H1 (cell line): ENCODE measurements at regions not wholly inside any gene's neighbourhood (a gene's known extent, or its start where the extent isn't known, plus 50 kb on each side); places are given as distances from the start of the nearest gene placed in this dataset.

Experiments
- CTCF ChIA-PET: fragments of 300-600 bp; sonication (Branson Sonifier 250); formaldehyde crosslinking; loops from one replicate; lab custom pipeline; 2021; ENCODE audit not compliant: partially characterized antibody; lab: Charles Lee
- POLR2A ChIA-PET: fragments of 300-600 bp; sonication (Branson Sonifier 250); formaldehyde crosslinking; loops from one replicate; lab custom pipeline; 2021; ENCODE audit warnings: inconsistent platforms; ENCODE audit not compliant: partially characterized antibody; lab: Charles Lee
- DNase-seq, 2 experiments: peaks; one replicate each; pipeline versions ENCODE4 v3.0.0 to v3.0.0-alpha.2; 2010 to 2022; ENCODE audit warnings: low spot score in 2 of 2, low read depth in 1 of 2, mixed read lengths in 1 of 2
- FAIRE-seq: peaks from 2 replicates; lab custom pipeline; 2011; peaks lifted over from hg19 to GRCh38; lab: Jason Lieb, UNC
- H2AFZ ChIP-seq: 2 replicates; pipeline ENCODE4 v1.8.1; 2012; ENCODE audit warnings: low read length, inconsistent platforms
- H2AK5ac ChIP-seq: 2 replicates; pipeline ENCODE4 v1.6.1; 2013; ENCODE audit warnings: low read depth, low read length
- H2BK120ac ChIP-seq: replicated peaks from 2 replicates; pipeline ENCODE3; 2013; ENCODE audit warnings: low read depth, low read length, inconsistent platforms
- H2BK12ac ChIP-seq: 2 replicates; pipeline ENCODE4 v1.6.1; 2013; ENCODE audit warnings: low read depth, low read length
- H2BK15ac ChIP-seq: 2 replicates; pipeline ENCODE4 v1.6.1; 2013; ENCODE audit warnings: low read length
- H2BK20ac ChIP-seq: 2 replicates; pipeline ENCODE4 v1.6.1; 2013; ENCODE audit warnings: low read length
- H2BK5ac ChIP-seq: 2 replicates; pipeline ENCODE4 v1.6.1; 2013; ENCODE audit warnings: low read depth, low read length
- H3K14ac ChIP-seq: 2 replicates; pipeline ENCODE4 v1.6.1; 2013; ENCODE audit warnings: inconsistent platforms; ENCODE audit not compliant: insufficient read length
- H3K18ac ChIP-seq: 2 replicates; pipeline ENCODE4 v1.6.1; 2013; ENCODE audit warnings: low read length; ENCODE audit errors: extremely low read depth
- H3K23ac ChIP-seq: 2 replicates; pipeline ENCODE4 v1.6.1; 2013; ENCODE audit warnings: inconsistent platforms; ENCODE audit not compliant: insufficient read length
- H3K23me2 ChIP-seq: 2 replicates; pipeline ENCODE4 v1.6.1; 2013; ENCODE audit warnings: low read depth, low read length
- H3K27ac ChIP-seq: 2 replicates; pipeline ENCODE4 v1.6.1; 2011; ENCODE audit warnings: low read depth, low read length, inconsistent platforms
- H3K27me3 ChIP-seq, 4 experiments: replicated peaks in 1 of 4; 1 replicate in 1 of 4; 2 replicates in 3 of 4; pipeline versions ENCODE4 v1.6.1 to v1.8.1; 2011 to 2013; ENCODE audit warnings: low read length in 3 of 4, mild to moderate bottlenecking in 3 of 4, inconsistent platforms in 2 of 4, mixed read lengths in 2 of 4, moderate library complexity in 1 of 4; ENCODE audit not compliant: control insufficient read depth in 3 of 4, insufficient read depth in 3 of 4; ENCODE audit errors: extremely low read depth in 1 of 4
- H3K36me3 ChIP-seq, 4 experiments: 2 replicates each; pipeline versions ENCODE4 v1.6.1 to v1.8.1; 2011 to 2013; ENCODE audit warnings: mild to moderate bottlenecking in 4 of 4, low read length in 3 of 4, moderate library complexity in 2 of 4, control low read depth in 1 of 4, inconsistent platforms in 1 of 4; ENCODE audit not compliant: insufficient read depth in 4 of 4, control insufficient read depth in 2 of 4
- H3K4ac ChIP-seq: replicated peaks from 2 replicates; pipeline ENCODE3; 2013; ENCODE audit warnings: low read length, low read depth, mixed read lengths, inconsistent platforms; ENCODE audit not compliant: insufficient read length
- H3K4me1 ChIP-seq, 4 experiments: replicated peaks in 1 of 4; 1 replicate in 1 of 4; 2 replicates in 3 of 4; pipeline versions ENCODE4 v1.6.1 to v1.8.1; 2011 to 2013; ENCODE audit warnings: low read length in 3 of 4, inconsistent platforms in 2 of 4, mixed read lengths in 1 of 4; ENCODE audit not compliant: insufficient read depth in 4 of 4, control insufficient read depth in 3 of 4
- H3K4me2 ChIP-seq, 2 experiments: 2 replicates each; pipeline versions ENCODE4 v1.6.1 to v1.8.1; 2011 to 2013; ENCODE audit warnings: low read depth in 2 of 2, low read length in 2 of 2, control low read depth in 1 of 2, inconsistent platforms in 1 of 2, mild to moderate bottlenecking in 1 of 2; ENCODE audit not compliant: insufficient read depth in 1 of 2
- H3K4me3 ChIP-seq, 4 experiments: fragments of 200-600, 300-600 bp in 1 of 4; sonication (generic), shearing (Covaris generic), sonication (Bioruptor Twin) in 1 of 4; 2 replicates each; pipeline versions ENCODE4 v1.5.1 to v1.8.1; 2011 to 2016; ENCODE audit warnings: low read length in 4 of 4, low read depth in 3 of 4, control low read depth in 2 of 4, inconsistent platforms in 2 of 4, mild to moderate bottlenecking in 2 of 4, mixed read lengths in 1 of 4, moderate library complexity in 1 of 4; ENCODE audit not compliant: insufficient read depth in 2 of 4; ENCODE audit errors: extremely low read depth in 1 of 4
- H3K56ac ChIP-seq: replicated peaks from 2 replicates; pipeline ENCODE3; 2013; ENCODE audit warnings: low read depth, mild to moderate bottlenecking, mixed read lengths, low read length, inconsistent platforms; ENCODE audit not compliant: insufficient read length
- H3K79me1 ChIP-seq: 2 replicates; pipeline ENCODE4 v1.6.1; 2013; ENCODE audit warnings: low read depth, low read length, control low read depth
- H3K79me2 ChIP-seq, 2 experiments: 2 replicates each; pipeline versions ENCODE4 v1.6.1 to v1.8.1; 2012 to 2013; ENCODE audit warnings: low read length in 2 of 2, mild to moderate bottlenecking in 2 of 2, inconsistent platforms in 1 of 2; ENCODE audit not compliant: insufficient read depth in 2 of 2, control insufficient read depth in 1 of 2
- H3K9ac ChIP-seq, 4 experiments: replicated peaks in 1 of 4; 1 replicate in 1 of 4; 2 replicates in 3 of 4; pipeline versions ENCODE4 v1.6.1 to v1.8.1; 2011 to 2013; ENCODE audit warnings: low read depth in 3 of 4, low read length in 3 of 4, control low read depth in 2 of 4, mild to moderate bottlenecking in 2 of 4, moderate library complexity in 2 of 4, inconsistent platforms in 1 of 4; ENCODE audit errors: extremely low read depth in 1 of 4
- H3K9me3 ChIP-seq, 2 experiments: 2 replicates each; pipeline versions ENCODE4 v1.6.1 to v1.8.1; 2012 to 2013; ENCODE audit warnings: mild to moderate bottlenecking in 2 of 2, moderate library complexity in 2 of 2, control low read depth in 1 of 2, inconsistent platforms in 1 of 2, low read depth in 1 of 2, low read length in 1 of 2, mixed read lengths in 1 of 2; ENCODE audit not compliant: insufficient read depth in 2 of 2
- H4K20me1 ChIP-seq, 2 experiments: replicated peaks in 1 of 2; 2 replicates each; pipeline versions ENCODE3 to v1.8.1; 2011 to 2013; ENCODE audit warnings: inconsistent platforms in 2 of 2, low read length in 2 of 2, mild to moderate bottlenecking in 1 of 2; ENCODE audit not compliant: insufficient read depth in 2 of 2, control insufficient read depth in 1 of 2
- H4K5ac ChIP-seq: 2 replicates; pipeline ENCODE4 v1.6.1; 2013; ENCODE audit warnings: low read length, low read depth, mixed read lengths, inconsistent platforms; ENCODE audit not compliant: insufficient read length
- H4K8ac ChIP-seq: 2 replicates; pipeline ENCODE4 v1.8.0; 2013; ENCODE audit warnings: mild to moderate bottlenecking, moderate library complexity, low read length, inconsistent platforms; ENCODE audit not compliant: insufficient read depth; ENCODE audit errors: extremely low read depth
- H4K91ac ChIP-seq: replicated peaks from 2 replicates; pipeline ENCODE3; 2013; ENCODE audit warnings: low read length, mixed read lengths, inconsistent platforms; ENCODE audit not compliant: insufficient read length
- ATF2 ChIP-seq: IDR thresholded peaks from 2 replicates; pipeline ENCODE4 v1.6.1; 2012; ENCODE audit warnings: low read length, inconsistent platforms
- ATF3 ChIP-seq: IDR thresholded peaks from 2 replicates; pipeline ENCODE4 v1.6.1; 2011; ENCODE audit warnings: low read depth, mild to moderate bottlenecking, low read length; ENCODE audit not compliant: insufficient read depth
- CBX5 ChIP-seq: fragments of 300-800, 300-1000 bp; sonication (generic); IDR thresholded peaks from 2 replicates; pipeline ENCODE4 v1.7.1; 2016; ENCODE audit warnings: antibody characterized with exemption, low read length, low read depth
- CTBP2 ChIP-seq: IDR thresholded peaks from 2 replicates; pipeline ENCODE4 v1.7.0; 2011; ENCODE audit warnings: borderline replicate concordance, mild to moderate bottlenecking, moderate library complexity, mixed read lengths, low read length; ENCODE audit not compliant: insufficient read depth, insufficient read length
- HDAC6 ChIP-seq: IDR thresholded peaks from one replicate; pipeline ENCODE4 v1.7.1; 2012; ENCODE audit warnings: low read depth, mild to moderate bottlenecking, inconsistent platforms, low read length, moderate library complexity
- JUN ChIP-seq: IDR thresholded peaks from 2 replicates; pipeline ENCODE4 v1.6.1; 2011; ENCODE audit warnings: low read depth, mild to moderate bottlenecking, improper control_type of control experiment, low read length
- POLR2A ChIP-seq, 2 experiments: IDR thresholded peaks; 1 replicate in 1 of 2; 2 replicates in 1 of 2; pipeline ENCODE4 v1.6.1; 2011; ENCODE audit warnings: low read depth in 2 of 2, low read length in 2 of 2, mild to moderate bottlenecking in 2 of 2; ENCODE audit errors: control extremely low read depth in 1 of 2
- RNF2 ChIP-seq: fragments of 200-900, 300-1000 bp; sonication (generic); IDR thresholded peaks from 2 replicates; pipeline ENCODE4 v1.7.1; 2016; ENCODE audit warnings: borderline replicate concordance, low read depth, mild to moderate bottlenecking, antibody characterized with exemption, low read length; ENCODE audit not compliant: poor library complexity, severe bottlenecking; ENCODE audit errors: missing control alignments
- TAF1 ChIP-seq: IDR thresholded peaks from 2 replicates; pipeline ENCODE4 v1.6.1; 2011; ENCODE audit warnings: mild to moderate bottlenecking, low read depth, low read length
- WGBS, 2 experiments: shearing (Covaris generic) in 1 of 2; methylation state at CpG; one replicate each; pipeline versions ENCODE4 v1.1.6 to v1.1.7; 2013 to 2015; ENCODE audit warnings: low lambda C conversion rate in 2 of 2, mixed read lengths in 2 of 2, inconsistent platforms in 1 of 2, low coverage in 1 of 2, missing lambda C conversion rate in 1 of 2; ENCODE audit not compliant: insufficient replicate concordance in 2 of 2, insufficient coverage in 1 of 2, insufficient read length in 1 of 2; ENCODE audit errors: extremely low coverage in 1 of 2, missing lambda C conversion rate in 1 of 2; 5-methylcytosine and 5-hydroxymethylcytosine counted together

DNA sequence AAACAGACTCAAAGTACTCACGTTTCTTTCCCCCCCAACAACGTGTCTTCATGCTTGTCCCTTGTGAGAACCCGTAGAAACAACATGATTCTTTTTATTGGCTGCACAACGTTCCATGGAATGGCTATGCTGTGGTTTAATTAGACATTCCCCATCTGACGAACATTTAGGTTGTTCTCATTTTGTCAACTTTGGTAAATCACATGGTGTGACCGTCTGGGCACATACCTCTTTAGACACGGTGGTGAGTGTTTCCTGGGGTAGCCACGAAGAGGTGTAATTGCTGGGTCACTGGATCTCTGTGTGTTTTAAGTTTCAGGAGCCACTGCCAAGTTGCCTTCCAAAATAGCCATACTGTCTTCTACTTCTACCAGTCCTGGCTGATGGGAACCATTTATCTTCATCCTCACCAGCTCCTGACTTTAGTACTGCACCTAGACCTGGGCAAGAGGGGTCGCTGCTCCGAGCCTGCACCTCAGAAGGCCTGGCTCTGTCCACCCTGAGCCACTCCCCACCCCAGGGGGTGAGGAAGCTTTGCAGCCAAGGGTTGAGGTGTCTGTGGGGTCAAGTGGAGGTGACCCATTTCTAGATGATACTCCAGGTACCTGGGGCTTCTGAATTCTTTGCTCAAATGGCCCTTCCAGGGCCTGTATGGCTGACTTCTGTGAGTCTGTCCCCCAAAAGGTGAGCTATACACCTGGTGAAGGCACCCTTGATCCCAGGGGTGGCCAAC lies 84.7 kb downstream of the IRX5 start:
- Histone ChIP-seq H3K27me3 (no peaks in the 10 kb centered on the region; a peak in 1 of 7 replicates), H3K79me2 (no peaks in the 10 kb centered on the region), H3K18ac (no peak overlapping the region), H3K23me2 (peaks cover 9% of the 10 kb centered on the region; the same call in 1 of the 2 replicates), H2BK12ac (no peak overlapping the region), H3K4me3 (no peak overlapping the region), H4K5ac (no peak overlapping the region), H2AK5ac (no peak overlapping the region), H3K4me1 (no peaks in the 10 kb centered on the region), H4K91ac (no peak overlapping the region), H3K23ac (no peak overlapping the region), H4K20me1 (peaks cover 0 to 8% of the 10 kb centered on the region in 2 experiments), H2BK5ac (no peak overlapping the region), H4K8ac (no peak overlapping the region), H2BK120ac (no peak overlapping the region), H3K4me2 (no peak overlapping the region), H3K9me3 (peaks cover 0 to 5% of the 10 kb centered on the region in 2 experiments; a peak in 1 of 4 replicates), H3K56ac (no peak overlapping the region), H3K14ac (no peak overlapping the region), H2AFZ (no peak overlapping the region), H2BK20ac (no peak overlapping the region), H3K79me1 (no peaks in the 10 kb centered on the region), H3K27ac (no peak overlapping the region), H3K4ac (no peak overlapping the region), H3K9ac (no peak overlapping the region), H2BK15ac (no peak overlapping the region), H3K36me3 (no peaks in the 10 kb centered on the region; a peak in 1 of 8 replicates)
- FAIRE-seq (no peak), DNase-seq (no peak)
- CTCF ChIA-PET = interaction anchor here (0.6 to 3.3 kb wide), 3 partner anchors 20 to 877 kb away, joined by 3 to 11 read pairs (median 3); no protein-coding TSS in a partner anchor
- POLR2A ChIA-PET = no interaction called here
- 82% methylated on average over 10 of the region's 10 CpGs; no CpG with 5 or more reads in 1 of the 2 experiments for WGBS, 2 experiments
- TF ChIP-seq CBX5 = no peak
- no peak for TF ChIP-seq ATF3
- no peak for TF ChIP-seq ATF2
- no peak for TF ChIP-seq HDAC6
- TF ChIP-seq CTBP2 = no peak
- TF ChIP-seq RNF2 = no peak
- no peak for TF ChIP-seq POLR2A (IDR thresholded peaks at IDR 0.05; ENCODE audit: control extremely low read depth in 1 of 2, low read depth in 2 of 2, low read length in 2 of 2)
- no peak for TF ChIP-seq TAF1
- no peak for TF ChIP-seq JUN
